ENCODE measurements at regions not wholly inside any gene's neighbourhood (a gene's known extent, or its start where the extent isn't known, plus 50 kb on each side); places are given as distances from the start of the nearest gene placed in this dataset.

- intact Hi-C loops (cut with micrococcal nuclease), result no loop called here
- Histone ChIP-seq H3K9me1 (replicated peaks; ENCODE audit: control insufficient read depth, extremely low read depth, insufficient read depth, low read length) (no peaks in the 10 kb centered on the region), H3K4me2 (ENCODE audit: insufficient read depth, low read length) (no peak overlapping the region), H4K20me1 (replicated peaks; ENCODE audit: control insufficient read depth, extremely low read depth, insufficient read depth, low read length) (no peaks in the 10 kb centered on the region), H3K9ac (replicated peaks; ENCODE audit: extremely low read depth, insufficient read depth, low read length) (no peak overlapping the region), H3K9me3 (replicated peaks; ENCODE audit: control insufficient read depth, insufficient read depth, low read length) (no peaks in the 10 kb centered on the region), H2AFZ (ENCODE audit: low read depth, low read length) (no peak overlapping the region), H3K36me3 (ENCODE audit: control insufficient read depth in 2 of 2, extremely low read depth in 1 of 2, insufficient read depth in 2 of 2, low read length in 2 of 2) (no peaks in the 10 kb centered on the region), H3K79me2 (ENCODE audit: control insufficient read depth, insufficient read depth, low read length) (no peaks in the 10 kb centered on the region), H3K27ac (ENCODE audit: insufficient read depth, low read depth, low read length) (no peak overlapping the region), H3K4me3 (replicated peaks in 1 of 3; ENCODE audit: insufficient read depth in 1 of 3, low read depth in 1 of 3, low read length in 3 of 3) (no peak overlapping the region), H3K4me1 (ENCODE audit: control insufficient read depth, extremely low read depth, insufficient read depth, low read length) (no peaks in the 10 kb centered on the region), H3K27me3 (ENCODE audit: control insufficient read depth in 2 of 2, insufficient read depth in 2 of 2, low read length in 2 of 2) (peaks cover 7 to 14% of the 10 kb centered on the region in 2 experiments)
- POLR2A ChIA-PET, result no interaction called here
- DNase-seq (ENCODE audit: low read depth, low spot score) (no peak), FAIRE-seq (no peak)
- no TSS peak for BruUV-seq (replicated peaks)
- dilution Hi-C loops (cut with MboI; ENCODE audit: extremely low pct_ligation_motif_present, low sequenced_read_pairs), result no loop called here
- TF ChIP-seq, protein P1, sequence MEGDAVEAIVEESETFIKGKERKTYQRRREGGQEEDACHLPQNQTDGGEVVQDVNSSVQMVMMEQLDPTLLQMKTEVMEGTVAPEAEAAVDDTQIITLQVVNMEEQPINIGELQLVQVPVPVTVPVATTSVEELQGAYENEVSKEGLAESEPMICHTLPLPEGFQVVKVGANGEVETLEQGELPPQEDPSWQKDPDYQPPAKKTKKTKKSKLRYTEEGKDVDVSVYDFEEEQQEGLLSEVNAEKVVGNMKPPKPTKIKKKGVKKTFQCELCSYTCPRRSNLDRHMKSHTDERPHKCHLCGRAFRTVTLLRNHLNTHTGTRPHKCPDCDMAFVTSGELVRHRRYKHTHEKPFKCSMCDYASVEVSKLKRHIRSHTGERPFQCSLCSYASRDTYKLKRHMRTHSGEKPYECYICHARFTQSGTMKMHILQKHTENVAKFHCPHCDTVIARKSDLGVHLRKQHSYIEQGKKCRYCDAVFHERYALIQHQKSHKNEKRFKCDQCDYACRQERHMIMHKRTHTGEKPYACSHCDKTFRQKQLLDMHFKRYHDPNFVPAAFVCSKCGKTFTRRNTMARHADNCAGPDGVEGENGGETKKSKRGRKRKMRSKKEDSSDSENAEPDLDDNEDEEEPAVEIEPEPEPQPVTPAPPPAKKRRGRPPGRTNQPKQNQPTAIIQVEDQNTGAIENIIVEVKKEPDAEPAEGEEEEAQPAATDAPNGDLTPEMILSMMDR (IDR thresholded peaks at IDR 0.05; ENCODE audit: extremely low read depth in 1 of 2, insufficient read depth in 1 of 2, low read depth in 1 of 2, low read length in 2 of 2), result no peak
- TF ChIP-seq MYC (IDR thresholded peaks at IDR 0.05; ENCODE audit: low read depth, low read length), result no peak
- no peak for TF ChIP-seq POLR2A (IDR thresholded peaks at IDR 0.05; ENCODE audit: low read depth, low read length)
- no peak for TF ChIP-seq JUN (IDR thresholded peaks at IDR 0.05; ENCODE audit: borderline replicate concordance, insufficient read depth, insufficient read length, low read depth)
- no peak for TF ChIP-seq POLR2AphosphoS5 (IDR thresholded peaks at IDR 0.05; ENCODE audit: insufficient read depth, low read depth, low read length)
- TF ChIP-seq GATA2 (IDR thresholded peaks at IDR 0.05; ENCODE audit: insufficient read depth, insufficient read length, low read depth, low read length), result no peak
- no peak for TF ChIP-seq EZH2 (IDR thresholded peaks at IDR 0.05; ENCODE audit: borderline replicate concordance, low read depth, low read length, severe bottlenecking)
- TF ChIP-seq FOS (IDR thresholded peaks at IDR 0.05; ENCODE audit: borderline replicate concordance, insufficient read depth, low read length), result no peak
- no peak for TF ChIP-seq MAX (IDR thresholded peaks at IDR 0.05; ENCODE audit: insufficient read depth, insufficient read length)
- CTCF ChIA-PET, result no interaction called here
These were observed 103.7 kb upstream of the ZNF521 start for GRCh38 chr18:25455646-25456045.
